GM21723 (cell line): ENCODE measurements at regions not wholly inside any gene's neighbourhood (a gene's known extent, or its start where the extent isn't known, plus 50 kb on each side); places are given as distances from the start of the nearest gene placed in this dataset.

ENCODE experiments used
- ATAC-seq: cut with Tn5 transposase; IDR thresholded peaks from one replicate; pipeline ENCODE4 v1.9.1; 2021; ENCODE audit warnings: mild to moderate bottlenecking, moderate library complexity; ENCODE audit not compliant: unreplicated experiment

- ATAC-seq = no peak
Observed at GRCh38 chr17:72060084-72060483, 60.7 kb upstream of the SOX9 start.

GRCh38 chr17:72063262-72063661, 57.6 kb upstream of the SOX9 start:
- ATAC-seq = no peak

- ATAC-seq = no peak
Observed at GRCh38 chr17:72063756-72064450, 56.9 kb upstream of the SOX9 start.

- no peak for ATAC-seq
Observed at GRCh38 chr17:72064606-72065193, 56.1 kb upstream of the SOX9 start.

- no peak for ATAC-seq
Observed at GRCh38 chr17:72065556-72065955, 55.3 kb upstream of the SOX9 start.

GRCh38 chr17:72068643-72069042, 52.2 kb upstream of the SOX9 start:
- no peak for ATAC-seq

- ATAC-seq = no peak
Observed at GRCh38 chr17:72069586-72070202, 51.1 kb upstream of the SOX9 start.
